ENCODE measurements at regions not wholly inside any gene's neighbourhood (a gene's known extent, or its start where the extent isn't known, plus 50 kb on each side); places are given as distances from the start of the nearest gene placed in this dataset.

- DNase-seq: no peak
Observed at GRCh38 chr7:52325237-52325636, 710.2 kb upstream of the POM121L12 start.

- no peak for DNase-seq
Observed at GRCh38 chr7:52323202-52323746, 712.2 kb upstream of the POM121L12 start.

- no peak for DNase-seq
Observed at GRCh38 chr7:52320610-52321009, 714.8 kb upstream of the POM121L12 start.

- DNase-seq: no peak
Observed at GRCh38 chr7:52317921-52318320, 717.5 kb upstream of the POM121L12 start.

GRCh38 chr7:52311886-52312285 lies 723.5 kb upstream of the POM121L12 start:
- no peak for DNase-seq

GRCh38 chr7:52309631-52310030 lies 725.8 kb upstream of the POM121L12 start:
- no peak for DNase-seq

- DNase-seq: no peak
Observed at GRCh38 chr7:52302765-52303520, 732.5 kb upstream of the POM121L12 start.

- DNase-seq: no peak
Observed at GRCh38 chr7:52297128-52297527, 738.3 kb upstream of the POM121L12 start.

GRCh38 chr7:52294942-52295341 lies 740.5 kb upstream of the POM121L12 start:
- no peak for DNase-seq

GRCh38 chr7:52289247-52289646 lies 746.2 kb upstream of the POM121L12 start:
- DNase-seq: no peak

- no peak for DNase-seq
Observed at GRCh38 chr7:52287698-52288097, 747.7 kb upstream of the POM121L12 start.

GRCh38 chr7:52285689-52286088 lies 749.7 kb upstream of the POM121L12 start:
- DNase-seq: no peak

- DNase-seq: no peak
Observed at GRCh38 chr7:52283335-52283734, 752.1 kb upstream of the POM121L12 start.

GRCh38 chr7:52273685-52274610 lies 761.5 kb upstream of the POM121L12 start:
- DNase-seq: no peak

- no peak for DNase-seq
Observed at GRCh38 chr7:52271703-52272102, 763.7 kb upstream of the POM121L12 start.

- no peak for DNase-seq
Observed at GRCh38 chr7:52270301-52270700, 765.1 kb upstream of the POM121L12 start.

- DNase-seq: no peak
Observed at GRCh38 chr7:52269669-52270068, 765.8 kb upstream of the POM121L12 start.

- no peak for DNase-seq
Observed at GRCh38 chr7:52261057-52261456, 774.4 kb upstream of the POM121L12 start.

GRCh38 chr7:52260046-52260665 lies 775.3 kb upstream of the POM121L12 start:
- DNase-seq: no peak

GRCh38 chr7:52257890-52258289 lies 777.5 kb upstream of the POM121L12 start:
- no peak for DNase-seq

GRCh38 chr7:52254396-52255010 lies 780.9 kb upstream of the POM121L12 start:
- no peak for DNase-seq

GRCh38 chr7:52253953-52254352 lies 781.5 kb upstream of the POM121L12 start:
- no peak for DNase-seq

- no peak for DNase-seq
Observed at GRCh38 chr7:52249741-52250140, 785.7 kb upstream of the POM121L12 start.
